Activated naive CD4-positive, alpha-beta T cell treated with anti-CD3 and anti-CD28 coated beads, Interleukin-2, amount 50 U/mL, for 24 hours (primary cell): ENCODE measurements at regions not wholly inside any gene's neighbourhood (a gene's known extent, or its start where the extent isn't known, plus 50 kb on each side); places are given as distances from the start of the nearest gene placed in this dataset.

ENCODE experiments used
- H3K27ac Mint-ChIP-seq: one replicate; pipeline ENCODE4 v1.8.0; 2021; ENCODE audit warnings: mild to moderate bottlenecking, mixed read lengths
- H3K27me3 Mint-ChIP-seq: one replicate; pipeline ENCODE4 v1.8.0; 2021; ENCODE audit warnings: mixed read lengths
- H3K36me3 Mint-ChIP-seq: one replicate; pipeline ENCODE4 v1.8.0; 2021; ENCODE audit warnings: mixed read lengths
- H3K4me1 Mint-ChIP-seq: one replicate; pipeline ENCODE4 v1.8.0; 2021; ENCODE audit warnings: mixed read lengths
- H3K4me3 Mint-ChIP-seq: one replicate; pipeline ENCODE4 v1.8.0; 2021; ENCODE audit warnings: mild to moderate bottlenecking, mixed read lengths
- H3K9me3 Mint-ChIP-seq: one replicate; pipeline ENCODE4 v1.8.0; 2021; ENCODE audit warnings: mixed read lengths

- Mint-ChIP-seq H3K4me3 (no peak overlapping the region), H3K36me3 (no peaks in the 10 kb centered on the region), H3K9me3 (no peaks in the 10 kb centered on the region), H3K27me3 (no peaks in the 10 kb centered on the region), H3K27ac (no peak overlapping the region), H3K4me1 (no peaks in the 10 kb centered on the region)
These were observed 305.5 kb downstream of the RAB28 start for GRCh38 chr4:13178621-13179020.

GRCh38 chr4:13176741-13177142, 307.4 kb downstream of the RAB28 start:
- no peaks in the 10 kb centered on the region for H3K4me1 Mint-ChIP-seq
- H3K27ac Mint-ChIP-seq: no peak overlapping the region
- H3K9me3 Mint-ChIP-seq: no peaks in the 10 kb centered on the region
- no peak overlapping the region for H3K4me3 Mint-ChIP-seq
- H3K36me3 Mint-ChIP-seq: no peaks in the 10 kb centered on the region
- H3K27me3 Mint-ChIP-seq: no peaks in the 10 kb centered on the region

GRCh38 chr4:13174926-13175325, 309.2 kb downstream of the RAB28 start:
- Mint-ChIP-seq H3K27ac (no peak overlapping the region), H3K4me1 (no peaks in the 10 kb centered on the region), H3K9me3 (no peaks in the 10 kb centered on the region), H3K27me3 (no peaks in the 10 kb centered on the region), H3K4me3 (no peak overlapping the region), H3K36me3 (no peaks in the 10 kb centered on the region)

- H3K4me3 Mint-ChIP-seq: no peak overlapping the region
- H3K9me3 Mint-ChIP-seq: no peaks in the 10 kb centered on the region
- no peaks in the 10 kb centered on the region for H3K36me3 Mint-ChIP-seq
- no peak overlapping the region for H3K27ac Mint-ChIP-seq
- no peaks in the 10 kb centered on the region for H3K27me3 Mint-ChIP-seq
- H3K4me1 Mint-ChIP-seq: no peaks in the 10 kb centered on the region
These were observed 310.1 kb downstream of the RAB28 start for GRCh38 chr4:13174001-13174400.

GRCh38 chr4:13171292-13172057, 312.7 kb downstream of the RAB28 start:
- Mint-ChIP-seq H3K27ac (no peak overlapping the region), H3K27me3 (no peaks in the 10 kb centered on the region), H3K9me3 (no peaks in the 10 kb centered on the region), H3K4me3 (no peak overlapping the region), H3K4me1 (no peaks in the 10 kb centered on the region), H3K36me3 (no peaks in the 10 kb centered on the region)

- Mint-ChIP-seq H3K27me3 (no peaks in the 10 kb centered on the region), H3K27ac (no peak overlapping the region), H3K9me3 (no peaks in the 10 kb centered on the region), H3K36me3 (no peaks in the 10 kb centered on the region), H3K4me1 (no peaks in the 10 kb centered on the region), H3K4me3 (no peak overlapping the region)
These were observed 314.2 kb downstream of the RAB28 start for GRCh38 chr4:13169731-13170525.

GRCh38 chr4:13168326-13168725, 315.8 kb downstream of the RAB28 start:
- H3K4me1 Mint-ChIP-seq: no peaks in the 10 kb centered on the region
- no peaks in the 10 kb centered on the region for H3K9me3 Mint-ChIP-seq
- H3K36me3 Mint-ChIP-seq: no peaks in the 10 kb centered on the region
- H3K27ac Mint-ChIP-seq: no peak overlapping the region
- no peak overlapping the region for H3K4me3 Mint-ChIP-seq
- no peaks in the 10 kb centered on the region for H3K27me3 Mint-ChIP-seq

- Mint-ChIP-seq H3K27me3 (no peaks in the 10 kb centered on the region), H3K4me1 (no peaks in the 10 kb centered on the region), H3K27ac (no peak overlapping the region), H3K4me3 (no peak overlapping the region), H3K9me3 (no peaks in the 10 kb centered on the region), H3K36me3 (no peaks in the 10 kb centered on the region)
These were observed 317.9 kb downstream of the RAB28 start for GRCh38 chr4:13166214-13166613.

- no peaks in the 10 kb centered on the region for H3K27me3 Mint-ChIP-seq
These were observed 319.3 kb downstream of the RAB28 start for GRCh38 chr4:13164783-13165331.

GRCh38 chr4:13162886-13163285, 321.3 kb downstream of the RAB28 start:
- no peaks in the 10 kb centered on the region for H3K27me3 Mint-ChIP-seq
- no peaks in the 10 kb centered on the region for H3K4me1 Mint-ChIP-seq
- no peaks in the 10 kb centered on the region for H3K36me3 Mint-ChIP-seq
- H3K4me3 Mint-ChIP-seq: no peak overlapping the region
- no peaks in the 10 kb centered on the region for H3K9me3 Mint-ChIP-seq
- H3K27ac Mint-ChIP-seq: no peak overlapping the region

More at GRCh38 chr4:13164783-13165331, 319.3 kb downstream of the RAB28 start:
- Mint-ChIP-seq H3K9me3 (no peaks in the 10 kb centered on the region), H3K27ac (no peak overlapping the region), H3K36me3 (no peaks in the 10 kb centered on the region), H3K4me3 (no peak overlapping the region), H3K4me1 (no peaks in the 10 kb centered on the region)

GRCh38 chr4:13160920-13161319, 323.2 kb downstream of the RAB28 start:
- Mint-ChIP-seq H3K27ac (no peak overlapping the region), H3K36me3 (no peaks in the 10 kb centered on the region), H3K9me3 (no peaks in the 10 kb centered on the region), H3K27me3 (no peaks in the 10 kb centered on the region), H3K4me3 (no peak overlapping the region), H3K4me1 (no peaks in the 10 kb centered on the region)

GRCh38 chr4:13159041-13159620, 325.0 kb downstream of the RAB28 start:
- Mint-ChIP-seq H3K4me3 (no peak overlapping the region), H3K36me3 (no peaks in the 10 kb centered on the region), H3K4me1 (no peaks in the 10 kb centered on the region), H3K27me3 (no peaks in the 10 kb centered on the region), H3K27ac (no peak overlapping the region), H3K9me3 (no peaks in the 10 kb centered on the region)

- H3K27ac Mint-ChIP-seq: no peak overlapping the region
- H3K4me3 Mint-ChIP-seq: no peak overlapping the region
- no peaks in the 10 kb centered on the region for H3K4me1 Mint-ChIP-seq
- no peaks in the 10 kb centered on the region for H3K27me3 Mint-ChIP-seq
- no peaks in the 10 kb centered on the region for H3K9me3 Mint-ChIP-seq
- H3K36me3 Mint-ChIP-seq: no peaks in the 10 kb centered on the region
These were observed 332.9 kb downstream of the RAB28 start for GRCh38 chr4:13151194-13151593.

- Mint-ChIP-seq H3K36me3 (no peaks in the 10 kb centered on the region), H3K4me3 (no peak overlapping the region), H3K27me3 (no peaks in the 10 kb centered on the region), H3K4me1 (no peaks in the 10 kb centered on the region), H3K9me3 (no peaks in the 10 kb centered on the region), H3K27ac (no peak overlapping the region)
These were observed 340.7 kb downstream of the RAB28 start for GRCh38 chr4:13143222-13144070.

- Mint-ChIP-seq H3K36me3 (no peaks in the 10 kb centered on the region), H3K9me3 (no peaks in the 10 kb centered on the region), H3K4me1 (no peaks in the 10 kb centered on the region), H3K4me3 (no peak overlapping the region), H3K27me3 (no peaks in the 10 kb centered on the region), H3K27ac (no peak overlapping the region)
These were observed 341.4 kb downstream of the RAB28 start for GRCh38 chr4:13142726-13143125.
